ENCODE measurements at regions not wholly inside any gene's neighbourhood (a gene's known extent, or its start where the extent isn't known, plus 50 kb on each side); places are given as distances from the start of the nearest gene placed in this dataset.

- no peaks in the 10 kb centered on the region for H3K36me3 ChIP-seq
- H3K27me3 ChIP-seq: no peaks in the 10 kb centered on the region
- no peak overlapping the region for H3K27ac ChIP-seq
- DNase-seq: no peak
- no peak for TF ChIP-seq CTCF (IDR thresholded peaks at IDR 0.05)
- no peak for TF ChIP-seq POLR2A (IDR thresholded peaks at IDR 0.05)
- no peaks in the 10 kb centered on the region for H3K9me3 ChIP-seq
- no peak overlapping the region for H3K4me3 ChIP-seq (replicated peaks in 1 of 3)
- no peaks in the 10 kb centered on the region for H3K4me1 ChIP-seq
- WGBS, 2 donors: 66 to 82% methylated on average over 10 to 11 of the region's 20 CpGs
- intact Hi-C loops (cut with DNase I): no loop called here
These were observed 114.5 kb downstream of the FAM53A start for GRCh38 chr4:1569461-1570151.

GRCh38 chr4:1568855-1569460, 115.2 kb downstream of the FAM53A start:
- no peaks in the 10 kb centered on the region for H3K36me3 ChIP-seq
- no peak overlapping the region for H3K4me3 ChIP-seq (replicated peaks in 1 of 3)
- DNase-seq: no peak
- 59 to 85% methylated on average over 20 to 21 of the region's 31 CpGs for WGBS, 2 donors
- TF ChIP-seq CTCF (IDR thresholded peaks at IDR 0.05) (no peak), POLR2A (IDR thresholded peaks at IDR 0.05) (no peak)
- intact Hi-C loops (cut with DNase I): no loop called here
- no peaks in the 10 kb centered on the region for H3K4me1 ChIP-seq
- no peak overlapping the region for H3K27ac ChIP-seq
- H3K9me3 ChIP-seq: no peaks in the 10 kb centered on the region
- H3K27me3 ChIP-seq: no peaks in the 10 kb centered on the region

GRCh38 chr4:1567808-1568581, 116.1 kb downstream of the FAM53A start:
- H3K36me3 ChIP-seq: no peaks in the 10 kb centered on the region
- TF ChIP-seq CTCF (IDR thresholded peaks at IDR 0.05) (no peak), POLR2A (IDR thresholded peaks at IDR 0.05) (no peak)
- intact Hi-C loops (cut with DNase I): no loop called here
- H3K4me3 ChIP-seq (replicated peaks in 1 of 3): no peak overlapping the region
- H3K27me3 ChIP-seq: no peaks in the 10 kb centered on the region
- no peak for DNase-seq
- WGBS, 2 donors: 46 to 53% methylated on average over 29 to 37 of the region's 42 CpGs
- H3K27ac ChIP-seq: no peak overlapping the region
- H3K9me3 ChIP-seq: no peaks in the 10 kb centered on the region
- H3K4me1 ChIP-seq: no peaks in the 10 kb centered on the region

GRCh38 chr4:1567519-1567807, 116.7 kb downstream of the FAM53A start:
- no peak overlapping the region for H3K27ac ChIP-seq
- intact Hi-C loops (cut with DNase I): no loop called here
- H3K4me3 ChIP-seq (replicated peaks in 1 of 3): no peak overlapping the region
- H3K36me3 ChIP-seq: no peaks in the 10 kb centered on the region
- DNase-seq: no peak
- 75 to 83% methylated on average over 1 to 6 of the region's 6 CpGs for WGBS, 2 donors
- TF ChIP-seq POLR2A (IDR thresholded peaks at IDR 0.05) (no peak), CTCF (IDR thresholded peaks at IDR 0.05) (no peak)
- H3K4me1 ChIP-seq: no peaks in the 10 kb centered on the region
- H3K9me3 ChIP-seq: no peaks in the 10 kb centered on the region
- no peaks in the 10 kb centered on the region for H3K27me3 ChIP-seq
